ENCODE measurements at regions not wholly inside any gene's neighbourhood (a gene's known extent, or its start where the extent isn't known, plus 50 kb on each side); places are given as distances from the start of the nearest gene placed in this dataset.

GRCh38 chrX:7201496-7201895 is 53.5 kb upstream of the PUDP start:
- ChIA-PET CTCF (no interaction called here), POLR2A (no interaction called here)
- no peak overlapping the region for H3K27ac Mint-ChIP-seq
- no peak for DNase-seq
- peaks cover 3% of the 10 kb centered on the region for H3K36me3 Mint-ChIP-seq (ENCODE audit: low read depth)
- no peak overlapping the region for H3K4me3 Mint-ChIP-seq
- no peak for ATAC-seq (ENCODE audit: low read depth)
- H3K4me1 Mint-ChIP-seq = peaks cover 21% of the 10 kb centered on the region
- TF ChIP-seq CTCF (IDR thresholded peaks at IDR 0.05) = no peak
- H3K27me3 Mint-ChIP-seq = no peaks in the 10 kb centered on the region
- no peaks in the 10 kb centered on the region for H3K9me3 Mint-ChIP-seq
- intact Hi-C loops (cut with micrococcal nuclease) = no loop called here

GRCh38 chrX:7198499-7198898 is 50.5 kb upstream of the PUDP start:
- ATAC-seq (ENCODE audit: low read depth) (no peak), DNase-seq (no peak)
- H3K9me3 Mint-ChIP-seq = no peaks in the 10 kb centered on the region
- H3K27me3 Mint-ChIP-seq = no peaks in the 10 kb centered on the region
- H3K36me3 Mint-ChIP-seq (ENCODE audit: low read depth) = peaks cover 7% of the 10 kb centered on the region
- TF ChIP-seq CTCF (IDR thresholded peaks at IDR 0.05) = no peak
- no peak overlapping the region for H3K27ac Mint-ChIP-seq
- H3K4me1 Mint-ChIP-seq = peaks cover 7% of the 10 kb centered on the region
- H3K4me3 Mint-ChIP-seq = no peak overlapping the region
- intact Hi-C loops (cut with micrococcal nuclease) = no loop called here
- CTCF ChIA-PET = no interaction called here
- POLR2A ChIA-PET = no interaction called here
